IMR-90 (cell line): ENCODE measurements at regions not wholly inside any gene's neighbourhood (a gene's known extent, or its start where the extent isn't known, plus 50 kb on each side); places are given as distances from the start of the nearest gene placed in this dataset.

Experiments
- ATAC-seq: fragments of 200-7000 bp; cut with Tn5 transposase; 2 replicates; pipeline ENCODE4 v1.9.1; 2020; ENCODE audit warnings: low read depth, mild to moderate bottlenecking, moderate library complexity
- BruUV-seq: library from RNA; stranded (reverse); fragments of 400-500 nt; replicated peaks from 2 replicates; lab custom pipeline; 2021; lab: Mats Ljungman, UMichigan
- CTCF ChIA-PET: fragments of 300-600 bp; formaldehyde crosslinking; extraction: SDS; loops from one replicate; lab custom pipeline; 2021; ENCODE audit warnings: antibody characterized with exemption; lab: Yijun Ruan, JAX
- POLR2A ChIA-PET: fragments of 300-600 bp; sonication (Branson Sonifier 250); formaldehyde crosslinking; loops from one replicate; lab custom pipeline; 2022; ENCODE audit warnings: antibody characterized with exemption; ENCODE audit not compliant: unreplicated experiment; lab: Charles Lee
- DNase-seq: peaks from one replicate; pipeline ENCODE4 v3.0.0; 2013
- H2AFZ ChIP-seq: replicated peaks from 2 replicates; pipeline ENCODE3; 2013; ENCODE audit warnings: low read length, mild to moderate bottlenecking; ENCODE audit not compliant: poor library complexity
- H2AK5ac ChIP-seq: 2 replicates; pipeline ENCODE4 v1.6.1; 2013; ENCODE audit warnings: low read depth, low read length, inconsistent platforms
- H2AK9ac ChIP-seq: replicated peaks from 2 replicates; pipeline ENCODE3; 2013; ENCODE audit warnings: mild to moderate bottlenecking, low read depth, low read length, moderate library complexity; ENCODE audit not compliant: poor library complexity
- H2BK120ac ChIP-seq: 2 replicates; pipeline ENCODE4 v1.6.1; 2013; ENCODE audit warnings: low read depth, low read length, inconsistent platforms
- H2BK15ac ChIP-seq: 3 replicates; pipeline ENCODE4 v1.6.1; 2013; ENCODE audit warnings: low read depth, low read length, inconsistent platforms
- H2BK20ac ChIP-seq: 2 replicates; pipeline ENCODE4 v1.6.1; 2013; ENCODE audit warnings: low read depth, mild to moderate bottlenecking, inconsistent platforms, low read length, moderate library complexity
- H2BK5ac ChIP-seq: 2 replicates; pipeline ENCODE4 v1.6.1; 2013; ENCODE audit warnings: mild to moderate bottlenecking, low read depth, low read length, inconsistent platforms; ENCODE audit not compliant: poor library complexity, severe bottlenecking
- H3K14ac ChIP-seq: replicated peaks from 2 replicates; pipeline ENCODE4 v1.6.1; 2013; ENCODE audit warnings: low read depth, low read length, inconsistent platforms
- H3K18ac ChIP-seq: 2 replicates; pipeline ENCODE4 v1.6.1; 2013; ENCODE audit warnings: low read depth, low read length, control low read depth
- H3K23ac ChIP-seq: 2 replicates; pipeline ENCODE4 v1.6.1; 2013; ENCODE audit warnings: low read depth, low read length, inconsistent platforms
- H3K27ac ChIP-seq: 2 replicates; pipeline ENCODE4 v1.5.1; 2013; ENCODE audit warnings: mild to moderate bottlenecking, control low read depth, low read length; ENCODE audit not compliant: insufficient read depth
- H3K27me3 ChIP-seq: 2 replicates; pipeline ENCODE4 v1.6.1; 2013; ENCODE audit warnings: low read length; ENCODE audit not compliant: control insufficient read depth, insufficient read depth
- H3K36me3 ChIP-seq: 2 replicates; pipeline ENCODE4 v1.6.1; 2013; ENCODE audit warnings: low read length, mixed read lengths; ENCODE audit not compliant: control insufficient read depth, insufficient read depth
- H3K4ac ChIP-seq: 2 replicates; pipeline ENCODE4 v1.6.1; 2013; ENCODE audit warnings: low read depth, low read length, inconsistent platforms
- H3K4me1 ChIP-seq: 2 replicates; pipeline ENCODE4 v1.6.1; 2013; ENCODE audit warnings: low read length, mixed read lengths; ENCODE audit not compliant: control insufficient read depth, insufficient read depth
- H3K4me2 ChIP-seq: 2 replicates; pipeline ENCODE4 v1.6.1; 2013; ENCODE audit warnings: low read depth, mild to moderate bottlenecking, control low read depth, low read length, moderate library complexity
- H3K4me3 ChIP-seq: 2 replicates; pipeline ENCODE4 v1.5.1; 2013; ENCODE audit warnings: low read depth, mild to moderate bottlenecking, control low read depth, low read length, moderate library complexity; ENCODE audit not compliant: insufficient read depth
- H3K56ac ChIP-seq: 2 replicates; pipeline ENCODE4 v1.6.1; 2013; ENCODE audit warnings: low read length, inconsistent platforms; ENCODE audit not compliant: insufficient read depth; ENCODE audit errors: extremely low read depth
- H3K79me1 ChIP-seq, 2 experiments: 2 replicates each; pipeline ENCODE4 v1.6.1; 2013; ENCODE audit warnings: low read length in 2 of 2, inconsistent platforms in 1 of 2, low read depth in 1 of 2
- H3K9ac ChIP-seq: 2 replicates; pipeline ENCODE4 v1.6.1; 2013; ENCODE audit warnings: low read depth, low read length, control low read depth
- H3K9me1 ChIP-seq: 2 replicates; pipeline ENCODE4 v1.6.1; 2013; ENCODE audit warnings: low read length, inconsistent platforms; ENCODE audit not compliant: insufficient read depth
- H3K9me3 ChIP-seq: 2 replicates; pipeline ENCODE4 v1.6.1; 2013; ENCODE audit warnings: low read length; ENCODE audit not compliant: control insufficient read depth, insufficient read depth
- H4K20me1 ChIP-seq: 2 replicates; pipeline ENCODE4 v1.6.1; 2013; ENCODE audit warnings: low read length, inconsistent platforms; ENCODE audit not compliant: insufficient read depth
- H4K5ac ChIP-seq: 2 replicates; pipeline ENCODE4 v1.6.1; 2013; ENCODE audit warnings: mild to moderate bottlenecking, low read depth, low read length, control low read depth
- H4K8ac ChIP-seq, 2 experiments: 2 replicates each; pipeline ENCODE4 v1.6.1; 2013; ENCODE audit warnings: low read depth in 2 of 2, low read length in 2 of 2, control low read depth in 1 of 2, inconsistent platforms in 1 of 2
- H4K91ac ChIP-seq: 2 replicates; pipeline ENCODE4 v1.6.1; 2013; ENCODE audit warnings: low read depth, low read length, inconsistent platforms; ENCODE audit not compliant: insufficient read depth
- CEBPB ChIP-seq: IDR thresholded peaks from 2 replicates; pipeline ENCODE4 v1.6.1; 2012; ENCODE audit warnings: low read depth, low read length, improper control_type of control experiment
- FOS ChIP-seq: fragments of 150-350 bp; IDR thresholded peaks from 2 replicates; pipeline ENCODE4 v1.6.1; 2016; ENCODE audit warnings: low read depth, low read length
- MAFK ChIP-seq: IDR thresholded peaks from 2 replicates; pipeline ENCODE4 v1.6.1; 2012; ENCODE audit warnings: low read depth, low read length, improper control_type of control experiment
- MAZ ChIP-seq: IDR thresholded peaks from 2 replicates; pipeline ENCODE4 v1.6.1; 2012; ENCODE audit warnings: low read depth, mild to moderate bottlenecking, low read length, improper control_type of control experiment, moderate library complexity, borderline replicate concordance
- NFE2L2 ChIP-seq: fragments of 150-350 bp; IDR thresholded peaks from 2 replicates; pipeline ENCODE4 v1.6.1; 2016; ENCODE audit warnings: low read depth, mild to moderate bottlenecking, low read length
- POLR2A ChIP-seq: IDR thresholded peaks from 2 replicates; pipeline ENCODE4 v1.6.1; 2012; ENCODE audit warnings: mild to moderate bottlenecking, low read depth, low read length
- RAD21 ChIP-seq: IDR thresholded peaks from 2 replicates; pipeline ENCODE4 v1.6.1; 2012; ENCODE audit warnings: low read length, improper control_type of control experiment
- RCOR1 ChIP-seq: IDR thresholded peaks from 2 replicates; pipeline ENCODE4 v1.6.1; 2012; ENCODE audit warnings: mild to moderate bottlenecking, low read length, improper control_type of control experiment; ENCODE audit not compliant: insufficient replicate concordance
- RFX5 ChIP-seq: IDR thresholded peaks from 2 replicates; pipeline ENCODE4 v1.8.0; 2012; ENCODE audit warnings: low read depth, mild to moderate bottlenecking, low read length, moderate library complexity
- SMC3 ChIP-seq: fragments of 150-350 bp; IDR thresholded peaks from 2 replicates; pipeline ENCODE4 v1.6.1; 2016; ENCODE audit warnings: low read depth, mild to moderate bottlenecking, antibody characterized with exemption, low read length, moderate library complexity
- WGBS, 2 experiments: methylation state at CpG; one replicate each; pipeline versions ENCODE4 v1.1.5 to v1.1.7; 2013; ENCODE audit warnings: missing lambda C conversion rate in 2 of 2; ENCODE audit not compliant: insufficient read length in 1 of 2; ENCODE audit errors: extremely low coverage in 2 of 2; 5-methylcytosine and 5-hydroxymethylcytosine counted together
- dilution Hi-C: fragments of 300-500 bp; cut with HindIII; formaldehyde crosslinking; loops from one replicate; pipeline ENCODE4 v1.14.3; 2018; ENCODE audit warnings: low sequenced_read_pairs; ENCODE audit not compliant: unreplicated experiment
- in situ Hi-C: fragments of 300-500 bp; cut with MboI; formaldehyde crosslinking; loops from 3 replicates; pipeline ENCODE4 v1.14.3; 2019; ENCODE audit warnings: low sequenced_read_pairs, inconsistent platforms, mixed read lengths
- intact Hi-C: fragments of 100-400 bp; cut with micrococcal nuclease; formaldehyde crosslinking; loops from 2 replicates; pipeline ENCODE4 v1.10.0; 2022
- TF ChIP-seq, protein P1 (sequence below): fragments of 150-350 bp; IDR thresholded peaks from 2 replicates; pipeline ENCODE4 v1.6.1; 2016; ENCODE audit warnings: low read depth, mild to moderate bottlenecking, low read length, moderate library complexity, borderline replicate concordance
- TF ChIP-seq, protein P2 (sequence below): conservative IDR thresholded peaks from 2 replicates; pipeline ENCODE4 v1.5.1; 2012; ENCODE audit warnings: mild to moderate bottlenecking, low read depth, low read length, improper control_type of control experiment
- TF ChIP-seq, protein P3 (sequence below): fragments of 150-350 bp; IDR thresholded peaks from 2 replicates; pipeline ENCODE4 v1.6.1; 2017; ENCODE audit warnings: mild to moderate bottlenecking, antibody characterized with exemption, low read length, low read depth

- H2AK9ac ChIP-seq = no peak overlapping the region
- H3K36me3 ChIP-seq = no peaks in the 10 kb centered on the region
- BruUV-seq = no TSS peak
- no peaks in the 10 kb centered on the region for H4K20me1 ChIP-seq
- CTCF ChIA-PET = interaction anchor here (0.8 kb wide), 1 partner anchor 581 kb away, joined by 3 read pairs; no protein-coding TSS in a partner anchor
- no peak overlapping the region for H3K27ac ChIP-seq
- dilution Hi-C loops (no loop called here), in situ Hi-C loops (no loop called here), intact Hi-C loops (no loop called here)
- no peak overlapping the region for H2BK15ac ChIP-seq
- no peak overlapping the region for H3K23ac ChIP-seq
- H3K9ac ChIP-seq = no peak overlapping the region
- no peaks in the 10 kb centered on the region for H3K4me1 ChIP-seq
- no peak overlapping the region for H4K8ac ChIP-seq
- H2AK5ac ChIP-seq = no peak overlapping the region
- no peak for ATAC-seq
- no peak overlapping the region for H4K5ac ChIP-seq
- no peak overlapping the region for H3K56ac ChIP-seq
- no peak overlapping the region for H3K18ac ChIP-seq
- no peak for TF ChIP-seq NFE2L2
- TF ChIP-seq, protein P1, sequence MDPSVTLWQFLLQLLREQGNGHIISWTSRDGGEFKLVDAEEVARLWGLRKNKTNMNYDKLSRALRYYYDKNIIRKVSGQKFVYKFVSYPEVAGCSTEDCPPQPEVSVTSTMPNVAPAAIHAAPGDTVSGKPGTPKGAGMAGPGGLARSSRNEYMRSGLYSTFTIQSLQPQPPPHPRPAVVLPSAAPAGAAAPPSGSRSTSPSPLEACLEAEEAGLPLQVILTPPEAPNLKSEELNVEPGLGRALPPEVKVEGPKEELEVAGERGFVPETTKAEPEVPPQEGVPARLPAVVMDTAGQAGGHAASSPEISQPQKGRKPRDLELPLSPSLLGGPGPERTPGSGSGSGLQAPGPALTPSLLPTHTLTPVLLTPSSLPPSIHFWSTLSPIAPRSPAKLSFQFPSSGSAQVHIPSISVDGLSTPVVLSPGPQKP = no peak
- no peak for TF ChIP-seq FOS
- no peak for TF ChIP-seq MAFK
- TF ChIP-seq SMC3 = no peak
- TF ChIP-seq, protein P2, sequence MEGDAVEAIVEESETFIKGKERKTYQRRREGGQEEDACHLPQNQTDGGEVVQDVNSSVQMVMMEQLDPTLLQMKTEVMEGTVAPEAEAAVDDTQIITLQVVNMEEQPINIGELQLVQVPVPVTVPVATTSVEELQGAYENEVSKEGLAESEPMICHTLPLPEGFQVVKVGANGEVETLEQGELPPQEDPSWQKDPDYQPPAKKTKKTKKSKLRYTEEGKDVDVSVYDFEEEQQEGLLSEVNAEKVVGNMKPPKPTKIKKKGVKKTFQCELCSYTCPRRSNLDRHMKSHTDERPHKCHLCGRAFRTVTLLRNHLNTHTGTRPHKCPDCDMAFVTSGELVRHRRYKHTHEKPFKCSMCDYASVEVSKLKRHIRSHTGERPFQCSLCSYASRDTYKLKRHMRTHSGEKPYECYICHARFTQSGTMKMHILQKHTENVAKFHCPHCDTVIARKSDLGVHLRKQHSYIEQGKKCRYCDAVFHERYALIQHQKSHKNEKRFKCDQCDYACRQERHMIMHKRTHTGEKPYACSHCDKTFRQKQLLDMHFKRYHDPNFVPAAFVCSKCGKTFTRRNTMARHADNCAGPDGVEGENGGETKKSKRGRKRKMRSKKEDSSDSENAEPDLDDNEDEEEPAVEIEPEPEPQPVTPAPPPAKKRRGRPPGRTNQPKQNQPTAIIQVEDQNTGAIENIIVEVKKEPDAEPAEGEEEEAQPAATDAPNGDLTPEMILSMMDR = no peak
- no peak for TF ChIP-seq RAD21
- no peak for TF ChIP-seq CEBPB
- TF ChIP-seq RCOR1 = no peak
- no peak for TF ChIP-seq RFX5
- TF ChIP-seq MAZ = no peak
- no peak for TF ChIP-seq POLR2A
- TF ChIP-seq, protein P3, sequence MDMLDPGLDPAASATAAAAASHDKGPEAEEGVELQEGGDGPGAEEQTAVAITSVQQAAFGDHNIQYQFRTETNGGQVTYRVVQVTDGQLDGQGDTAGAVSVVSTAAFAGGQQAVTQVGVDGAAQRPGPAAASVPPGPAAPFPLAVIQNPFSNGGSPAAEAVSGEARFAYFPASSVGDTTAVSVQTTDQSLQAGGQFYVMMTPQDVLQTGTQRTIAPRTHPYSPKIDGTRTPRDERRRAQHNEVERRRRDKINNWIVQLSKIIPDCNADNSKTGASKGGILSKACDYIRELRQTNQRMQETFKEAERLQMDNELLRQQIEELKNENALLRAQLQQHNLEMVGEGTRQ = no peak
- H3K79me1 ChIP-seq = no peaks in the 10 kb centered on the region
- H3K4ac ChIP-seq = no peak overlapping the region
- no peaks in the 10 kb centered on the region for H3K9me3 ChIP-seq
- no peaks in the 10 kb centered on the region for H3K9me1 ChIP-seq
- no peaks in the 10 kb centered on the region for H3K27me3 ChIP-seq
- DNase-seq = no peak
- H3K14ac ChIP-seq = no peak overlapping the region
- H2BK120ac ChIP-seq = no peak overlapping the region
- no peak overlapping the region for H2AFZ ChIP-seq
- H3K4me2 ChIP-seq = no peak overlapping the region
- no peak overlapping the region for H2BK20ac ChIP-seq
- POLR2A ChIA-PET = no interaction called here
- H2BK5ac ChIP-seq = no peak overlapping the region
- H4K91ac ChIP-seq = no peak overlapping the region
- WGBS, 2 experiments = no CpG with 5 or more reads among the region's 2 CpGs
- H3K4me3 ChIP-seq = no peak overlapping the region
Measured at GRCh38 chr6:80733641-80734040, 627.2 kb downstream of the BCKDHB start.
